Suppressor macrophage (primary cell): ENCODE measurements at regions not wholly inside any gene's neighbourhood (a gene's known extent, or its start where the extent isn't known, plus 50 kb on each side); places are given as distances from the start of the nearest gene placed in this dataset.
"Not testable (repeated sequence)": the region's sequence is repeated elsewhere in the genome, so short reads cannot be mapped to it uniquely, and the experiment has no call there.

ENCODE experiments used
- DNase-seq, 4 experiments: peaks; one replicate each; pipeline ENCODE4 v3.0.0-alpha.2; 2020 to 2022

DNA sequence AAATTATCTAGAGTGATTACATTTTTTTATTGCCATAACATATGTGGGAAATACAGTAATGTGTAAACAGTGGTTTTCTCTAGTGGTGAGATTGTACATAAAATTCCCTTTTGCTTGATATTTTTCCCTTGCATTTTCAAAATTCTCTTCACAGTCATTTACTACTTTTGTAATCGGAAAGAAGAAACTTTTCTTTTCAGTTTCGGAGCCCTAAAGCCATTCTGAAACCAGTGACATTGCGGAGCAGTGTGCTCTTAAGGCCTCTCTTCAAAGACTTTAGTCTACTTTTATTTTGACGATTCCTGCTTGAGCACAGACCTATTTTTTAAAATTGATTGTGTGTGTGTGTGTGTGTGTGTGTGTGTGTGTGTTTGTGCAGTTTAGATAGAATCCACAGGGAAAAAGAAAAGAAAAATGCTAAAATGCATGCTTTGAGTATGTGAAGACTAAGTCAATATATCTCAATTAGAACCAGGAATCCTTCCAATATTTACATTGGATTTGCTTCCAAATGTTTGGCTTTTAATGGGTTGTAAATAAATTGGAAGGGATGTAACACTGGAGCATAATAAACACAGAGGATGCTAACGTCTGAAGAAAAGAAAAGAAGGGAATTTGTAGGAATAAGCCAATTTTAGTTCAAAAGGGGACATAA lies 357.4 kb downstream of the RND3 start:
- DNase-seq: no peak

DNA sequence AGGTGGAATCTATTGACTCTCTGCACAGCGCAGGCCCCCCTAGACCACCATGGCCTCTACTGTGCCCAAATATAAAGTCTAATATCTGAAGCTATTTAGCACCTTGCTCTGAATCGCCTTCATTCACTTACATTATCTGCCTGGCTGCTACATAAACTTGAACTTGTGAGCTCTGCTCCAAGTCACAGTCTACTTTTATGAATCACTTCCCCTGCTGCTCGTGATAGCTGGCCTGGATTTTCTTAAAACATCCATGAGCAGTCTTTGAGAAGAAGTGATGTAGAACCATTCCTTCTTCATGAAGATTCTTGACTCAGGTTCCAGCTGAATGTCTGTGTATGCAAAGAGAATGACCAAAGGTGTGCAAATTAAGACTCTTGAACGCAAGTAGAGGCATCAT lies 359.5 kb downstream of the RND3 start:
- DNase-seq: no peak

DNA sequence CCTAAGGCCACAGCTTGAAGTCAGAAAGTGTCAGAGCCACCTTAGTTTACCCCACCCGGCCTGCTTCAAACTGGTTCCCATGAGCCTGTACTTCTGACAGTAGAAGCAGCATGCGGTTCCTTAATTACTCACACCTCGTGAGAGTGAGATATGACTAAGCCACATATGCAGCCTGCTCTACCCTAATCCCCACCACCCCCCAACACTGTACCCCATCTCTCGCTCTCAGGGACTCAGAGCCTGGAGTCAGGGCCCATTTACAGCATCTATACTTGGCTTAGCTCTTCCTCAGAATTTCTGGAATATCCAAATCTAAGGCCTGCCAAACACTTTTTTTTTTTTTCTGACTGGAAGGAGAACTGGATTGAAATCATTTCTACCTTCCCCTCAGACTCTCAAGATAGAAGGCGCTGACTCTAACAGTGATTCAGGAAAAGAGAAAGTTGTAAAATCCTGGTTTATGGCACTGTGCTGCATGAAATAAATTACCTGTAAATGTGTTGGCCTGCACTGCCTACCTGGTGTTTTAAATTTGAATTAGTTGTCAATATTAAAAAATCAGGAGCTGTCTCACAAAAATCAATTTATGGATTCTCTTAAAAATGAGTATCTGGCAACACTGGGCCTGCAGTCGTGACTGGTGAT lies 360.0 kb downstream of the RND3 start:
- no peak for DNase-seq

DNA sequence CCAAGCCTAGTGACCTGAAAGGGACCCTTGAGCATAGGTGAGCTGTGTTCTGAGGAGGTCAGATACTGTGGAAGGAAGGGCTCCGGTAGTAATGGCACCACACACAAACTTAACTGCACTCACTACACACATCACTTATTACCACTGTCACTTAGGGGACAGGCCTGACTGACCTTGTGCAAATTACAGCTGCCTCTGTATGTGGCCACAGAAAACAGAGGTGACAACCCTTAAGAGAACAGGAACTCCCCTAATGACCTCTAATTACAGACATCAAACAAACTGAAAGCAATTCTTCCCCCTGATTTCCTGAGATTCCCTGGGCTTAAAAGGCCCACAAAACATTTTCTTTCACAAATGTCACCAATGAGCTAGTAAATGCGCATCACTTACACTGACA lies 360.6 kb downstream of the RND3 start:
- DNase-seq: no peak

DNA sequence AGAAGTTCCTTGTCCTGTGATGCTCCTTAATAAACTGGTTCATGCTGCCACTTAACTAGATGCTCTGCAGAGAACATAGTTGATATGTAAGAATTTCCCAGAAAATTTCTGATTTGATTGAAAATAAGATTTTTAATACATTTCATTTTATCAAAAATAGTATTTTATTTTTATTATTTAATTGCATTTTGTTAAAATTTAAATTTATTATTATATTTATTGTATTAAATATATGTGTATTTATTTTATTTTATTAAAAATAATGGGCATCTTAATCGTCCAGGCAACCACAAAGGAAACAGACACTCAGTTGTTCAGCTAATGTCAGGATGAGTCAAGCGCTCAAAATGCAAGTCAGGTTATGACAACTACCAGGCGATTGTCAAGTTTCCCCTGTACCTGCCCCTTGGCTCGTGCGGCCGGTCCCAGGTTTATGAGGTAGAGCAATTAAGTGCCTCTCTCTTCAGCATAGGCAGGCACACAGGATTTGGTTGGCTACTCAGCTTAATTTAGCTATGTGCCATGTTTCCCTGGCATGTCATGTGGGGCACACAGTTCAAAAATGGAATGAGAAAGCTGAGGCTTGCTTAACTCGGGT lies 361.2 kb downstream of the RND3 start:
- DNase-seq: no peak

DNA sequence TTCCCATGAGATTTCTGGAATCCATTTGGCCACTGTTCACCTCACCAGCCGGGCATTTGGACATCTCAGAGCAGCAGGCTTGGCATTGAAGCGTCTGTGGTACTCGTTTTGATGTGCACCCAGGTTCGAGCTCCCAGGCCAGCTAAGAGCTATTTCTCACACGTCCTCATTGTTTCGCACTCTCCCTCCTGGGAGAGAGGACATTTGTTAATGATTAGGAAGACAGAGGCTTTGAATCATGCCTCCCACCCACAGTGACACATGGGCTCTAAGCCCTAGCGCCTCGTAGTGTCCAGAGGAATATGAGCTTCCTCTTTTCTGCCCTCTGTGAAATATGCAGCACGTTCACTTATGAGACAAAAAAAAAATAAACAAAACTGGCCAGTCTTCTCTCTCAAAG lies 361.8 kb downstream of the RND3 start:
- peak; percentile 14 to 56 (median 32) for DNase-seq

DNA sequence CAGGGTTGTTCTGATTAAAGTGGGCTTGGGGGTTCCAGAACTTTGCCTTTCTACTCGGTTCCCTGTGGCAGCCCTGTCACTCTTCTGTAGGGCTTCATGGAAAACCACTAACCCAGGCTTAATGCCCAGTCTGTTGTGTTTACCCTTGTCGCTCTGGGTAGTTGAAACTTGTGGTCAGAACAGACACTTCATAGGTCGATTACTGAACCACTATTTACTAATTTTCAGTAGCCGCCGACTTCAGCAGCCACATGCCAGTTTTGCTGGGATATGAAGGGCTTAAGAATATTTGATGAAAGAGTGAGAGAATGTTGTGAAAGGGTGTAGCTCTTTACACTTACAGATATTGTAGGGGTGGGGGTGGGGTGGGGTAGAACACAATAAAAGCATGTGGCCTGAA lies 362.3 kb downstream of the RND3 start:
- DNase-seq: no peak

DNA sequence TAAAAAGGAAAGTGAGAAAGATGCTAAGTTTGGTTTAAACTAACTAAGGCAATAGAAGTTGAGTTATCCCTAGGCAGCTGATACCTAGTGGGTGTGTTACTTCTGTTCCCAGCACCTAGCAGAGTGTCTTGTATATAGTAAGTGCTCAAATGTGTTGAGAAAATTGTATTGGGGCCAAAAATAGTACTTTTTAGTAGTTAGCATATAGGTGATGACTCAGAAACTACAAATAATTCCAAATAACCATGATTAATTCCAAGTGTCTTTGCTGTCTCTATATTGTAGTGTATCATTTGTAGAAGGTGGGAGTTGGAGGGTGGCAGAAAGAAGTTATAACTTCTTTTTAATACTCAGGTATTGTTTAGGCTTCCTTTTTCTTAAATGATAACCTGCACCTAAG lies 362.7 kb downstream of the RND3 start:
- no peak for DNase-seq

DNA sequence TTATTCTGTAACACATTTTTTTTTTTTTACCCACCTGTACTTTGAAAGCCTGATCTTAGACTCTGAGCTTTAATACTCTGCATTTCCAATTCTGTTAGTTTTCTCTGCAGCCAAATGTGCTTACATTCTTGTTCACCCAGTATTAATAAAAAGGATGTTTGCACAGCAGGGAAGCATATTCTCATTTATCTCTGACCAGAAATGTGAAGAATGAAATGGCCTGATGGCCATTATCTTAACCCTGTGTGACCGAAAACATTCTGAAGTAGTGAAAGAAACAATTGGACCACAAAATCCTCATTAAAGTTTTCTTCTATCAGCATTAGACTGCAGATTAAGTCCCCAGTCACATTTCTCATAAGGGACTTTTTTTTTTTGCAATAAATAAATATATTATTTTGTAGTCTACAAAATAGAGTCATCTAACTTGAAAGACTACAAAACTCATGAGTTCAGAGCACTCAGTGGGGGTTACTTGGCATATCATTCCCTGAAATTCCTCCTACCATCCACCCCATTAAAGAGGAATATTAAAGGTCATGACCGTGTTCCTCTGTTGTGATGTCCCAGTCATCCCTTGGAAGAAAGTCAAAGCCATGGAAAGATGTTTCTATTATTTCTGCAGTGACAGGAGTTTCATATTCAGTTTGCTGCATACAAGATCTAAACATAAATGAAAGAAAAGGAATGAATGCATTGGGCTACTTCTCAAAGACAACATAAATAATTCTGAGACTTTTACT lies 364.4 kb downstream of the RND3 start:
- DNase-seq: no peak

DNA sequence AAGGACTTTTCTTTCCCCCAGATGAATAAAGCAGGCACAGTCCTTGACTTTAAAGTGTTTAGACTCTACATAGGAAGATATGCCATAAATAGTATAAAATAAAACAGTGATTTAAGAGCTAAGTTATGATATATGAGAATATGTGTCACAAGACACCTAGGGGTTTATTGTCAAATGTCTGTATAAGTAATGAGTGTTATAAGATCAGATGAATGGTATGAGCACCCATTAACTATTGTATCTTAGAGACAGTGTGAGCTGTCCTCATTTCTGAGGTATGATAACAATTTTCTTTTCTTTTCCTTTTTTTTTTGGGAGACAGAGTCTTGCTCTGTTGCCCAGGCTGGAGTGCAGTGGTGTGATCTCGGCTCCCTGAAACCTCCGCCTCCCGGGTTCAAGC lies 365.3 kb downstream of the RND3 start:
- no peak for DNase-seq

DNA sequence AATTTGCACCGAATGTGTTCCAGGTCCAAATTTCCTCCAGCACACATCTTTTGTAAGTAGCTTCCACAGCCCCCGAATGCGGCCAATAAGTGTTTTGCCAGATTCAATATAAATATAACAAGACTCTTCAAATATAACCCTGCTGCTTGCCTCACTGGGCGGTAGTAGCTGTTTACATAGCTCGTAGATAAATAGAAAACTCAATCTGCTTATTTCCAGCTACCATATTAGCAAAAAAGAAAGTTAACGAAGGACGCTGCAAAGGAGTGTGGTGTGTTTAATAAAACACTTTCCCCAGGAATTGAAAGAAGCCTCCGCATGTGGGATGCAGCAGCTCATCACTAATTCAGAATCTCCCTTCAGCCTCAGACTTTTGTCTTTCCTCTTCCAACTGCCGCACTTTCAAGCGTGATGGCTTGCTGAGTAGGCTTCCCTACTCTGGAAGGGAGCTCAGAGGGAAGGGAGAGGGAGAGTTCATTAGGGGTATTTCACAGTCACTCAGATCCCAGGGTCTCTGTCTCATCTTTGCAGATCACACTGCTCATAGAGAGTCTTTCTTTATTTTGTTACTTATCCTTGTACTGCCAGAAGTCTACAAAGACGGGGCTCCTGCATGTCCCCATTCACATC lies 367.0 kb downstream of the RND3 start:
- DNase-seq: no peak

DNA sequence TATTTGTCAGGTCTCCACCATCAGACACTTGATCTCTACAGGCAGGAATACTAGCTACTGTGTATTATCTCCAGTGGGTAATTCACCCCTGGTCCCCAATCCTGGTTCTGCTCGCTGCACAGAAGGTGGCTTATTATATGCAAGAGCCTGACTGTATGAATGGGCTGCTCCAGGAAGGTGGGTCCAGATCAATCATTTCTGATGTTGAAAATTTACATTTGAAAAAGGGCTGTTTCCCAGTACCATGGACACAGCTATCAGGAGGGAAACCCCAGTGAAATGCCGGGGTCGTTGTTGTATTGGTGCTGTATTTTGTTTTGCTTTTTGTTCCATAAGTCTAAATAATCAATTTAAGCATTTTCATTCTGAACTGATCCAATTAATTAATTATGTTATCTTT lies 367.6 kb downstream of the RND3 start:
- DNase-seq: no peak

DNA sequence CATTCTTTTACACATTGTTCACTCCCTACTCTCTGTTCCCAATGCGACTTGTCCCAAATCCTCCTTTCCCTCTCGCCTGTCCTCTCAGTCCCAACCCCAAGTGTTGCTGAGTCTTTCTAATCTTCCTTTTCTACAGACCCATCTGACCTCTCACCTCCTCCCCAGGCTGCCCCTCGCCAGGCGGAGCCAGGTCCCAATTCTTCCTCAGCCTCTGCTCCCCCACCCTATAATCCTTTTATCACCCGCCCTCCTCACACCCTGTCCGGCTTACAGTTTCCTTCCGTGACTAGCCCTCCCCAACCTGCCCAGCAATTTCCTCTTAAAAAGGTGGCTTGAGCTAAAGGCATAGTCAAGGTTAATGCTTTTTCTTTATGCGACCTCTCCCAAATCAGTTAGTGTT lies 373.4 kb downstream of the RND3 start:
- not testable (repeated sequence) for DNase-seq

DNA sequence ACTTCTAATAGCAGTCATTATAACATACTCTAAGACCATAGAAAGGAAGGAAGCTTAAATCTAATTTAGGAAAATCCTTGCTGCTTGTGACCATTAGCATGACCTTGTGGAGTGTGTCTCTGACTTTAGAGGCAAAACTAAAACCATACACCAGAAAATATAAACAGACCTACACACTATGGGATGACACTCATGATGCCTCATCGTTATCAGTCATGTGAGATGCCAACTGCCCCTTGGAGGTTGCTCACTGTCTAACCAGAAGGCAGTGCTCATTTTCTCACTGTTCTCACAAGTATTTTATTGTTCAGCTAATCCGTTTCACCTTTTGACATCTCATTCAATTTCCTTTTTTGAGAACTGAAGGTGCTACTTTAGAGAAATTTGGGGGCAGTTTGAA lies 376.9 kb downstream of the RND3 start:
- no peak for DNase-seq

DNA sequence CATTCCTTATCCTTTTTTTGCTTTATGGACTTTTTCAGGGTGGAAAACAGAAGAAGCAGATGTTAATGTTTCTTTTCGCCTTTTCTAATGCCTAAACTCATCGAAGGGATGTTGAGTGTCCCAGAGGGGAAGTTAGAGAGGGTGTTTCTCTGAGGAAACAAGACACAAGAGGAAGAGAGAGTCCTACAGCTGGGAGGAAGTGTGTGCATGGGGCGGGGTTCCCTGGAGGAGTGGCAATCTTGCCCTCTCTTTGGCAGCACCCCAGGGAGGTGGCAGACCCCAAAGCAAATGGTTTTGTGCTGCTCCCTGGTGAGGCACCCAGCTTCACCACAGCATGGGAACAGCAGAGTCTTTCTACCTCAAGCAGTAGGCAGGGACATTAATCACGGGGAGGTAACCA lies 377.6 kb downstream of the RND3 start:
- no peak for DNase-seq

DNA sequence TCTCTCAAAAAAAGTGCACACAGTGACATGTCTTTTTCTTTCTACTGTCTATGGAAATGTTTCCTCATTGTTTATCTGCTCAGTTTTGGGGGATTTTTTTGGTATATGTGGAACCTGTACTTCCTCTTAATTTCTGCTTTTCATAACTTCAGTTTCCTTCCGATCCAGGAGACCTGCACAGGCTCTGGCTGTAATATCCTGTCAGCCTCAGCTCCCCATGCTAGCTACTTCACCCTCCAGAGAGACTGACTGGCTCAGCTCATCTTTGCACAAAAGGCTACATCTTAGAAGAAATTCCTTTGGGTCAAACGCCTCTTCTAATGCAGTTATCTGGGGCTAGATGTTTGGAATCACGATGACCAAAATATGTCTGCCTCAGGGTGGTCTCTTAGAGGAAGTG lies 378.4 kb downstream of the RND3 start:
- no peak for DNase-seq

DNA sequence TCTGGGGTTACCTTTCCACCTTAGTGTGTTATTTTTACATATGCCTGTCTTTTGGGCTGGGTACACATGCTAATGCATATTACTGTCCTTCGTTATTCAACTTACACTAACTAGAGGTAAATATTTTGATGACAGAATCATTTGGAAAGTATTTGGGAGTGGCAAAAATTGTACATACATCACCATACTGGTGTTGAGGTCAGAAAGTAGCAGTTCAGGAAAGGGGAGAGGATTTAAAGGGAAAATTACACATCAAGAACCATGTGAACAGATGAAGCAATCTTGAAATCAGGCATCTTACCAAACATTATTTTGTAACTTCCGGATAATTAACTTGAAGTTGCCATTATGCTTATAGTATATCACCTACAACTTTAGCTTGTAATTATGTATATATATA lies 379.7 kb downstream of the RND3 start:
- no peak for DNase-seq

DNA sequence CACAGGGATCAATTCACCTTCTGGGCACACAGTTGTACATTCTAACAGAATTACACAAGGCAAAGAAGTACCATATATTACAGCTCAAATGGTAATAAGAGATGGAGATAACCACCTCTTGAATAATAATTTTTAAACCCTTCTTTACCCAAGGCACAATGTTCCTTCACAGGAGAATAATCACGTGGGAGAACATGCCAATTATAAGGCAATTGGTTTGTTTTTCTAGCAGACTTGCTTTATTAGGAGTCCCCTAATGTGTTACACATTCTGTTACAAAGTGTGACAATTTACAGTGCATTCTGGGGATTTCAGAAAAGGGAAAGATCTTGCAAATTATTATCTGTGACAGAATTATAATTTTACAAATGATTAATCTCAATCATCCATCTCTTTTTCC lies 380.3 kb downstream of the RND3 start:
- no peak for DNase-seq

DNA sequence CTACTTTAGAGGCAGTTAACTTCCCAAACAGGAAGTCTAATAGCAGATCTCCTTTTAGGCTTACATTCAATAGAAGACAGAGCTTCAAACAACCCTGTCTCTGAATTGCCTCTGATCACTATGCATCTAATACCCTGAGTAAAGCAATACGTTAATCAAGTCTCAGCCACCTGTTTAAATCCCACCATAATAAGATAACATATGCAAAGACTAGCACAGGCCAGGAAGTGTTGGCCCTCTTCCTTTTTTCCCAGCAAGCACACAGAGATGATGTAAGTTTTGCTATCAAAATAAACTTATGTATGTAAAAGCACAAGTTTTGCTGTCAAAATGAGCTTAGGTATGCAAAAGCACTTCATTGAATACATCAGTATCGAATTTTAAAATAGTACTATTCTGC lies 385.5 kb downstream of the RND3 start:
- DNase-seq: no peak

DNA sequence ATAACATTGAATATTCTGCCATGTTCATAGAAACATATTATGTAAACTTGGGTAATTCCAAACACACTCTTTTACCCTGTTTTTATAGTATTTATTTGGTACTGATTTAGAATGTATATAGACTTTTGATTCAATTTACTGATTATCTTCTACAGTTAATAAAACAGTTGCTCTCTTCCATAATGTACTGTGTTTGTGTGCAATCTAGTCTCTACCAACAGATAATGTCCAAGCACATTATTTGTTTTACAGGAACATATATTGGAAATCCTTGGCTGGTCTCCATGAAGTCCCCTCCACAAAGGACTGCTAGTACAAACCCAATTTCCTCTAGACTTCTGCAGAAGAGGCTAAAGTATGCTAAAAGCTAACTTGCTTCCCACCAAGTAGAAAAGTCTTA lies 386.6 kb downstream of the RND3 start:
- DNase-seq: no peak

DNA sequence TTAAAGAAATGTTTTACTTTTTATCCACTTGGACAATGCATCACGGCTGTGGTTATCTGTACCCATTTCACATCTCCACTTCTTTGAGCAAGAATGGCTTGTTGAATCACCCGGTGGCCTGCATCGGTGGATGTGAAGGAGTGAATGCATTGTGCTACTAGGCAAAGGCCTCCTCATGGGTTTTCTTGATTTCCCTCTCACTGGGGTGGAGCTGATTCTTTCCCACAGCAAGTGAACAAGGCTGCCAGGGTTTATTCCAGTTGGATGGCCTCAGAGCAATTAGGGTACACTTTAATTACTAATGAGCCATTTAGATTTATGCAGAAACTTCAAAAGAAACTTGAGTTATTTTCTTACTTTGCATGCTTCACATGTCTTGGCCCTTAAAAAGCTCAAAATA lies 387.1 kb downstream of the RND3 start:
- no peak for DNase-seq

DNA sequence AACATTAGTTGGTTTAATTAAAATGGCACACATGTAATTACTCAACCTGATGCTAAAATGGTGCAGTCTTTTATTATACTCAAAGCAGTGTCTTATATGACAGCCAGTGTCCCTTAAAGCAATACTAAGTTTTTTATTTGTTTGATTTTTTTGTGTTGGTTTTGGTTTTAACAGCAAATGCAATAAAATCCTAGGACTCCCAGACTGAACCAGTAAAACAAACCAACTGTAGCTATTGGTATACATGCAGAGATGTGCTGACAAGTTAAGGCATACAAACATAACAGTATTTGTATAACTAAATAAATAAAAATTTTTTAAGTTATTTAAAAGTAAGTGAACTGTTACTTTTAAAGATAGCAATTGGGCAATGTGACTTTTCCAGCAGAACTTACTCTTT lies 387.7 kb downstream of the RND3 start:
- no peak for DNase-seq

DNA sequence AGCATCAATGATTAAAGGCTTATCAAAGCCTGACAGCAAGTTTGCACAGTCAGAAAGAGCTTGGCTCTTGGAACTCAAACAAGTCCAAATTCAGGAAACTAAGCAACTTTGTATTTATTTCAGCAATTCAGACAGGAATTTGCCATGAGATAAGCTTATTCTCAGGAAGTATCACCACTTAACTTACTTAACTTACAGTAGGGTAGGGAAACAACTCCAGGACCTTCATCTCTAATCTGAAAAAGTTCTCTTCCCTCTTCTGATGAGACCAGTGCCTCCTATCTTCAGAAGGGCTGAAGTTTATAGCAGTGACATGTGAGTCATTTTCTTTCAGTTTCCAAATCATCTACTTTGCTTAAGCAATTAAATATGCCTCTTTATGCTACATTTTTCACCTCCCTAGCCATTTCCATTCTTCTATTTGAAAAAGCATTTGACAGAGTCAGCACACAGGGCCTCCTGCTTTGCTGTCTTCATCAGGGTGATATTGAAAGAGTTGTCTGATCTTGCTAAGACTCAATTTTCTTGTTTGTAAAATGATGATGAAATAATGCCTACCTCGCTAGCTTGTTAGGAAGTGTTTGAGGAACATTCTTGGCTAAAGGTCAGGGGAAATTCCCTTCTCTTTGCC lies 389.5 kb downstream of the RND3 start:
- DNase-seq: no peak
